K562 (cell line): ENCODE measurements at regions not wholly inside any gene's neighbourhood (a gene's known extent, or its start where the extent isn't known, plus 50 kb on each side); places are given as distances from the start of the nearest gene placed in this dataset.

Source experiments
- ATAC-seq: fragments of 200-7000 bp; cut with Tn5 transposase; 3 replicates; pipeline ENCODE4 v1.9.1; 2020; ENCODE audit warnings: moderate library complexity
- BruUV-seq: library from RNA; stranded (reverse); fragments of 400-500 nt; replicated peaks from 2 replicates; lab custom pipeline; 2021; lab: Mats Ljungman, UMichigan
- CTCF ChIA-PET: fragments of 300-600 bp; formaldehyde crosslinking; extraction: SDS; loops from one replicate; lab custom pipeline; 2021; ENCODE audit warnings: low intra/inter-chr PET ratio; lab: Yijun Ruan, JAX
- POLR2A ChIA-PET: fragments of 300-600, 350-650 bp; sonication (Branson Sonifier 250); formaldehyde crosslinking; extraction: SDS; loops from one replicate; lab custom pipeline; 2021; ENCODE audit warnings: antibody characterized with exemption, inconsistent platforms; lab: Yijun Ruan, JAX
- DNase-seq, 4 experiments: peaks; one replicate each; pipeline versions ENCODE4 v3.0.0 to v3.0.0-alpha.2; 2011 to 2018; ENCODE audit warnings: low spot score in 3 of 4, mixed read lengths in 3 of 4; ENCODE audit errors: extremely low read depth in 1 of 4
- FAIRE-seq: peaks from 2 replicates; lab custom pipeline; 2011; peaks lifted over from hg19 to GRCh38; lab: Jason Lieb, UNC
- H2AFZ ChIP-seq: 2 replicates; pipeline ENCODE4 v1.6.0; 2011; ENCODE audit warnings: low read depth, low read length, control low read depth, inconsistent platforms
- H3K27ac ChIP-seq: fragments of 200-600 bp; 3 replicates; pipeline ENCODE4 v1.8.0; 2011; ENCODE audit warnings: low read depth, mild to moderate bottlenecking, control low read depth, inconsistent platforms, low read length, moderate library complexity, mixed read lengths; ENCODE audit errors: extremely low read depth
- H3K27me3 ChIP-seq, 2 experiments: fragments of 300-600 bp in 1 of 2; 2 replicates in 1 of 2; 3 replicates in 1 of 2; pipeline versions ENCODE4 v1.6.0 to v1.8.0; 2011; ENCODE audit warnings: inconsistent platforms in 2 of 2, low read length in 2 of 2, mild to moderate bottlenecking in 1 of 2, mixed read lengths in 1 of 2, moderate library complexity in 1 of 2; ENCODE audit not compliant: control insufficient read depth in 2 of 2, insufficient read depth in 2 of 2
- H3K36me3 ChIP-seq: fragments of 300-600 bp; 3 replicates; pipeline ENCODE4 v1.8.0; 2011; ENCODE audit warnings: mild to moderate bottlenecking, low read length, inconsistent platforms; ENCODE audit not compliant: control insufficient read depth, insufficient read depth
- H3K4me1 ChIP-seq, 2 experiments: fragments of 200-600 bp in 1 of 2; replicated peaks in 1 of 2; 2 replicates in 1 of 2; 3 replicates in 1 of 2; pipeline versions ENCODE4 v1.5.1 to v1.8.0; 2011; ENCODE audit warnings: inconsistent platforms in 2 of 2, low read length in 2 of 2, mild to moderate bottlenecking in 1 of 2, mixed read lengths in 1 of 2, moderate library complexity in 1 of 2; ENCODE audit not compliant: control insufficient read depth in 2 of 2, insufficient read depth in 2 of 2
- H3K4me2 ChIP-seq: 2 replicates; pipeline ENCODE4 v1.6.1; 2011; ENCODE audit warnings: low read length, control low read depth, inconsistent platforms, mixed read lengths; ENCODE audit not compliant: insufficient read depth
- H3K4me3 ChIP-seq: fragments of 200-600 bp; sonication (generic), shearing (Covaris generic); 2 replicates; pipeline ENCODE4 v1.5.1; 2016; ENCODE audit warnings: control low read depth, inconsistent platforms
- H3K79me2 ChIP-seq: fragments of 200-600 bp; 3 replicates; pipeline ENCODE4 v1.8.0; 2011; ENCODE audit warnings: low read length, inconsistent platforms; ENCODE audit not compliant: control insufficient read depth, insufficient read depth
- H3K9ac ChIP-seq, 2 experiments: 2 replicates each; pipeline versions ENCODE4 v1.6.0 to v1.6.1; 2011; ENCODE audit warnings: low read depth in 2 of 2, low read length in 2 of 2, control low read depth in 1 of 2, inconsistent platforms in 1 of 2, mild to moderate bottlenecking in 1 of 2, mixed read lengths in 1 of 2; ENCODE audit not compliant: insufficient read depth in 1 of 2
- H3K9me1 ChIP-seq: one replicate; pipeline ENCODE4 v1.6.0; 2011; ENCODE audit warnings: inconsistent platforms, mild to moderate bottlenecking, low read length, moderate library complexity; ENCODE audit not compliant: control insufficient read depth, insufficient read depth
- H3K9me3 ChIP-seq: replicated peaks from 2 replicates; pipeline ENCODE4 v1.5.1; 2011; ENCODE audit warnings: low read depth, low read length, inconsistent platforms; ENCODE audit not compliant: control insufficient read depth, insufficient read depth
- H4K20me1 ChIP-seq: replicated peaks from 2 replicates; pipeline ENCODE4 v1.6.1; 2011; ENCODE audit warnings: low read length, inconsistent platforms, mixed read lengths; ENCODE audit not compliant: control insufficient read depth, insufficient read depth
- ATF4 ChIP-seq: fragments of 450-650 bp; formaldehyde crosslinking; IDR thresholded peaks from 2 replicates; pipeline ENCODE4 v1.4.0; 2022; ENCODE audit warnings: mild to moderate bottlenecking, moderate library complexity
- CEBPG ChIP-seq, 3 experiments: fragments of 200-800 bp in 1 of 3; sonication (Bioruptor generic) in 1 of 3; sonication (generic) in 1 of 3; formaldehyde crosslinking in 1 of 3; IDR thresholded peaks in 2 of 3; conservative IDR thresholded peaks in 1 of 3; 2 replicates each; pipeline versions ENCODE4 v1.6.1 to v1.8.0; 2016 to 2022; ENCODE audit warnings: missing compliant biosample characterization in 2 of 3, missing genetic modification characterization in 2 of 3, mild to moderate bottlenecking in 1 of 3, missing genetic modification reagents in 1 of 3
- CLOCK ChIP-seq: fragments of 250-450 bp; sonication (Bioruptor Pico); IDR thresholded peaks from 2 replicates; pipeline ENCODE4 v1.4.0; 2020; ENCODE audit warnings: mild to moderate bottlenecking, moderate library complexity, borderline replicate concordance
- ETV5 ChIP-seq: sonication (generic); formaldehyde crosslinking; IDR thresholded peaks from 2 replicates; pipeline ENCODE4 v1.4.0; 2020; ENCODE audit warnings: low read depth, mild to moderate bottlenecking, missing genetic modification reagents
- RBM22 ChIP-seq: fragments of 200-400 bp; formaldehyde crosslinking; IDR thresholded peaks from 2 replicates; pipeline ENCODE4 v1.6.1; 2018; ENCODE audit warnings: low read length, low read depth; ENCODE audit not compliant: poor library complexity, severe bottlenecking
- SP1 ChIP-seq: sonication (generic); formaldehyde crosslinking; IDR thresholded peaks from 2 replicates; pipeline ENCODE4 v1.8.1; 2022; ENCODE audit warnings: mild to moderate bottlenecking, missing genetic modification reagents
- TOE1 ChIP-seq, 2 experiments: fragments of 450-650 bp in 1 of 2; sonication (generic) in 1 of 2; formaldehyde crosslinking in 1 of 2; IDR thresholded peaks; 2 replicates each; pipeline versions ENCODE4 v1.7.1 to v1.8.0; 2016 to 2022; ENCODE audit warnings: borderline replicate concordance in 2 of 2, mild to moderate bottlenecking in 2 of 2, antibody characterized with exemption in 1 of 2, inconsistent platforms in 1 of 2, low read depth in 1 of 2, missing genetic modification reagents in 1 of 2, moderate library complexity in 1 of 2
- ZHX1 ChIP-seq: fragments of 150-350 bp; conservative IDR thresholded peaks from 2 replicates; pipeline ENCODE4 v1.6.1; 2014; ENCODE audit warnings: low read length
- WGBS: fragments of 100-300 bp; shearing (Covaris generic); methylation state at CpG from one replicate; pipeline ENCODE4 v1.1.6; 2016; ENCODE audit warnings: low coverage, mixed read lengths; ENCODE audit not compliant: insufficient coverage; ENCODE audit errors: missing lambda C conversion rate; 5-methylcytosine and 5-hydroxymethylcytosine counted together
- in situ Hi-C: fragments of 300-500 bp; cut with MboI; formaldehyde crosslinking; loops from 4 replicates; pipeline ENCODE4 v1.15.0; 2018; ENCODE audit warnings: inconsistent platforms, mixed read lengths
- intact Hi-C: fragments of 100-400 bp; cut with micrococcal nuclease; formaldehyde crosslinking; loops from 2 replicates; pipeline ENCODE4 v1.14.2; 2022

- no peak overlapping the region for H2AFZ ChIP-seq
- ChIA-PET CTCF (no interaction called here), POLR2A (no interaction called here)
- no peak for FAIRE-seq
- H3K9ac ChIP-seq = no peak overlapping the region
- H3K4me1 ChIP-seq = no peaks in the 10 kb centered on the region
- no peaks in the 10 kb centered on the region for H4K20me1 ChIP-seq
- H3K79me2 ChIP-seq = no peaks in the 10 kb centered on the region
- no peaks in the 10 kb centered on the region for H3K9me1 ChIP-seq
- BruUV-seq = no TSS peak
- in situ Hi-C loops (no loop called here), intact Hi-C loops (no loop called here)
- no peaks in the 10 kb centered on the region for H3K27me3 ChIP-seq
- no peak for ATAC-seq
- no peaks in the 10 kb centered on the region for H3K36me3 ChIP-seq
- WGBS = 0% methylated on average over 4 of the region's 5 CpGs
- no peak for DNase-seq
- no peak overlapping the region for H3K27ac ChIP-seq
- TF ChIP-seq CEBPG (CRISPR knock-in tag; IDR thresholded peaks at IDR 0.05) = no peak
- TF ChIP-seq CEBPG (tag; conservative IDR thresholded peaks at IDR 0.05 in 1 of 2, IDR thresholded peaks at IDR 0.05 in 1 of 2) = 0 out of 4 replicates have a peak, but pooled peaks of 1 of the 2 experiments have one; percentile 14
- TF ChIP-seq ETV5 (CRISPR knock-in tag) = no peak
- no peak overlapping the region for H3K4me3 ChIP-seq
- no peaks in the 10 kb centered on the region for H3K9me3 ChIP-seq
- no peak overlapping the region for H3K4me2 ChIP-seq
These were observed 860.7 kb downstream of the PCDH19 start for GRCh38 chrX:99549381-99549780.

- Histone ChIP-seq H3K36me3 (no peaks in the 10 kb centered on the region), H3K4me3 (no peak overlapping the region), H4K20me1 (no peaks in the 10 kb centered on the region), H3K9me3 (no peaks in the 10 kb centered on the region), H3K9ac (no peak overlapping the region), H3K27me3 (no peaks in the 10 kb centered on the region), H3K79me2 (no peaks in the 10 kb centered on the region), H3K4me2 (no peak overlapping the region), H3K4me1 (no peaks in the 10 kb centered on the region), H2AFZ (no peak overlapping the region), H3K9me1 (no peaks in the 10 kb centered on the region), H3K27ac (no peak overlapping the region)
- intact Hi-C loops (no loop called here), in situ Hi-C loops (no loop called here)
- FAIRE-seq (no peak), ATAC-seq (no peak), DNase-seq (no peak)
- ChIA-PET POLR2A (interaction anchor here (0.6 kb wide), 1 partner anchor 476 kb away, joined by 3 read pairs; no protein-coding TSS in a partner anchor), CTCF (no interaction called here)
- BruUV-seq = no TSS peak
- TF ChIP-seq SP1 (CRISPR knock-in tag) (no peak), ATF4 (no peak), RBM22 (no peak), CLOCK (no peak), ZHX1 (no peak), TOE1 (IDR thresholded peaks at IDR 0.05; ENCODE audit: borderline replicate concordance) (no peak), TOE1 (CRISPR knock-in tag; IDR thresholded peaks at IDR 0.05; ENCODE audit: borderline replicate concordance, low read depth) (no peak)
These were observed 887.6 kb downstream of the PCDH19 start for GRCh38 chrX:99522450-99522849.
